IMR-90 (cell line): ENCODE measurements at regions not wholly inside any gene's neighbourhood (a gene's known extent, or its start where the extent isn't known, plus 50 kb on each side); places are given as distances from the start of the nearest gene placed in this dataset.

Experiments used
- ATAC-seq: fragments of 200-7000 bp; cut with Tn5 transposase; 2 replicates; pipeline ENCODE4 v1.9.1; 2020; ENCODE audit warnings: low read depth, mild to moderate bottlenecking, moderate library complexity
- BruUV-seq: library from RNA; stranded (reverse); fragments of 400-500 nt; replicated peaks from 2 replicates; lab custom pipeline; 2021; lab: Mats Ljungman, UMichigan
- CTCF ChIA-PET: fragments of 300-600 bp; formaldehyde crosslinking; extraction: SDS; loops from one replicate; lab custom pipeline; 2021; ENCODE audit warnings: antibody characterized with exemption; lab: Yijun Ruan, JAX
- POLR2A ChIA-PET: fragments of 300-600 bp; sonication (Branson Sonifier 250); formaldehyde crosslinking; loops from one replicate; lab custom pipeline; 2022; ENCODE audit warnings: antibody characterized with exemption; ENCODE audit not compliant: unreplicated experiment; lab: Charles Lee
- DNase-seq: peaks from one replicate; pipeline ENCODE4 v3.0.0; 2013
- H2AFZ ChIP-seq: replicated peaks from 2 replicates; pipeline ENCODE3; 2013; ENCODE audit warnings: low read length, mild to moderate bottlenecking; ENCODE audit not compliant: poor library complexity
- H2AK5ac ChIP-seq: 2 replicates; pipeline ENCODE4 v1.6.1; 2013; ENCODE audit warnings: low read depth, low read length, inconsistent platforms
- H2AK9ac ChIP-seq: replicated peaks from 2 replicates; pipeline ENCODE3; 2013; ENCODE audit warnings: mild to moderate bottlenecking, low read depth, low read length, moderate library complexity; ENCODE audit not compliant: poor library complexity
- H2BK120ac ChIP-seq: 2 replicates; pipeline ENCODE4 v1.6.1; 2013; ENCODE audit warnings: low read depth, low read length, inconsistent platforms
- H2BK15ac ChIP-seq: 3 replicates; pipeline ENCODE4 v1.6.1; 2013; ENCODE audit warnings: low read depth, low read length, inconsistent platforms
- H2BK20ac ChIP-seq: 2 replicates; pipeline ENCODE4 v1.6.1; 2013; ENCODE audit warnings: low read depth, mild to moderate bottlenecking, inconsistent platforms, low read length, moderate library complexity
- H2BK5ac ChIP-seq: 2 replicates; pipeline ENCODE4 v1.6.1; 2013; ENCODE audit warnings: mild to moderate bottlenecking, low read depth, low read length, inconsistent platforms; ENCODE audit not compliant: poor library complexity, severe bottlenecking
- H3K14ac ChIP-seq: replicated peaks from 2 replicates; pipeline ENCODE4 v1.6.1; 2013; ENCODE audit warnings: low read depth, low read length, inconsistent platforms
- H3K18ac ChIP-seq: 2 replicates; pipeline ENCODE4 v1.6.1; 2013; ENCODE audit warnings: low read depth, low read length, control low read depth
- H3K23ac ChIP-seq: 2 replicates; pipeline ENCODE4 v1.6.1; 2013; ENCODE audit warnings: low read depth, low read length, inconsistent platforms
- H3K27ac ChIP-seq: 2 replicates; pipeline ENCODE4 v1.5.1; 2013; ENCODE audit warnings: mild to moderate bottlenecking, control low read depth, low read length; ENCODE audit not compliant: insufficient read depth
- H3K27me3 ChIP-seq: 2 replicates; pipeline ENCODE4 v1.6.1; 2013; ENCODE audit warnings: low read length; ENCODE audit not compliant: control insufficient read depth, insufficient read depth
- H3K36me3 ChIP-seq: 2 replicates; pipeline ENCODE4 v1.6.1; 2013; ENCODE audit warnings: low read length, mixed read lengths; ENCODE audit not compliant: control insufficient read depth, insufficient read depth
- H3K4ac ChIP-seq: 2 replicates; pipeline ENCODE4 v1.6.1; 2013; ENCODE audit warnings: low read depth, low read length, inconsistent platforms
- H3K4me1 ChIP-seq: 2 replicates; pipeline ENCODE4 v1.6.1; 2013; ENCODE audit warnings: low read length, mixed read lengths; ENCODE audit not compliant: control insufficient read depth, insufficient read depth
- H3K4me2 ChIP-seq: 2 replicates; pipeline ENCODE4 v1.6.1; 2013; ENCODE audit warnings: low read depth, mild to moderate bottlenecking, control low read depth, low read length, moderate library complexity
- H3K4me3 ChIP-seq: 2 replicates; pipeline ENCODE4 v1.5.1; 2013; ENCODE audit warnings: low read depth, mild to moderate bottlenecking, control low read depth, low read length, moderate library complexity; ENCODE audit not compliant: insufficient read depth
- H3K56ac ChIP-seq: 2 replicates; pipeline ENCODE4 v1.6.1; 2013; ENCODE audit warnings: low read length, inconsistent platforms; ENCODE audit not compliant: insufficient read depth; ENCODE audit errors: extremely low read depth
- H3K79me1 ChIP-seq, 2 experiments: 2 replicates each; pipeline ENCODE4 v1.6.1; 2013; ENCODE audit warnings: low read length in 2 of 2, inconsistent platforms in 1 of 2, low read depth in 1 of 2
- H3K9ac ChIP-seq: 2 replicates; pipeline ENCODE4 v1.6.1; 2013; ENCODE audit warnings: low read depth, low read length, control low read depth
- H3K9me1 ChIP-seq: 2 replicates; pipeline ENCODE4 v1.6.1; 2013; ENCODE audit warnings: low read length, inconsistent platforms; ENCODE audit not compliant: insufficient read depth
- H3K9me3 ChIP-seq: 2 replicates; pipeline ENCODE4 v1.6.1; 2013; ENCODE audit warnings: low read length; ENCODE audit not compliant: control insufficient read depth, insufficient read depth
- H4K20me1 ChIP-seq: 2 replicates; pipeline ENCODE4 v1.6.1; 2013; ENCODE audit warnings: low read length, inconsistent platforms; ENCODE audit not compliant: insufficient read depth
- H4K5ac ChIP-seq: 2 replicates; pipeline ENCODE4 v1.6.1; 2013; ENCODE audit warnings: mild to moderate bottlenecking, low read depth, low read length, control low read depth
- H4K8ac ChIP-seq, 2 experiments: 2 replicates each; pipeline ENCODE4 v1.6.1; 2013; ENCODE audit warnings: low read depth in 2 of 2, low read length in 2 of 2, control low read depth in 1 of 2, inconsistent platforms in 1 of 2
- H4K91ac ChIP-seq: 2 replicates; pipeline ENCODE4 v1.6.1; 2013; ENCODE audit warnings: low read depth, low read length, inconsistent platforms; ENCODE audit not compliant: insufficient read depth
- BHLHE40 ChIP-seq: fragments of 150-350 bp; IDR thresholded peaks from 2 replicates; pipeline ENCODE4 v1.6.1; 2016; ENCODE audit warnings: mild to moderate bottlenecking, low read depth, low read length
- CEBPB ChIP-seq: IDR thresholded peaks from 2 replicates; pipeline ENCODE4 v1.6.1; 2012; ENCODE audit warnings: low read depth, low read length, improper control_type of control experiment
- MAFK ChIP-seq: IDR thresholded peaks from 2 replicates; pipeline ENCODE4 v1.6.1; 2012; ENCODE audit warnings: low read depth, low read length, improper control_type of control experiment
- MAZ ChIP-seq: IDR thresholded peaks from 2 replicates; pipeline ENCODE4 v1.6.1; 2012; ENCODE audit warnings: low read depth, mild to moderate bottlenecking, low read length, improper control_type of control experiment, moderate library complexity, borderline replicate concordance
- NFE2L2 ChIP-seq: fragments of 150-350 bp; IDR thresholded peaks from 2 replicates; pipeline ENCODE4 v1.6.1; 2016; ENCODE audit warnings: low read depth, mild to moderate bottlenecking, low read length
- POLR2A ChIP-seq: IDR thresholded peaks from 2 replicates; pipeline ENCODE4 v1.6.1; 2012; ENCODE audit warnings: mild to moderate bottlenecking, low read depth, low read length
- RAD21 ChIP-seq: IDR thresholded peaks from 2 replicates; pipeline ENCODE4 v1.6.1; 2012; ENCODE audit warnings: low read length, improper control_type of control experiment
- RCOR1 ChIP-seq: IDR thresholded peaks from 2 replicates; pipeline ENCODE4 v1.6.1; 2012; ENCODE audit warnings: mild to moderate bottlenecking, low read length, improper control_type of control experiment; ENCODE audit not compliant: insufficient replicate concordance
- RFX5 ChIP-seq: IDR thresholded peaks from 2 replicates; pipeline ENCODE4 v1.8.0; 2012; ENCODE audit warnings: low read depth, mild to moderate bottlenecking, low read length, moderate library complexity
- SMC3 ChIP-seq: fragments of 150-350 bp; IDR thresholded peaks from 2 replicates; pipeline ENCODE4 v1.6.1; 2016; ENCODE audit warnings: low read depth, mild to moderate bottlenecking, antibody characterized with exemption, low read length, moderate library complexity
- WGBS, 2 experiments: methylation state at CpG; one replicate each; pipeline versions ENCODE4 v1.1.5 to v1.1.7; 2013; ENCODE audit warnings: missing lambda C conversion rate in 2 of 2; ENCODE audit not compliant: insufficient read length in 1 of 2; ENCODE audit errors: extremely low coverage in 2 of 2; 5-methylcytosine and 5-hydroxymethylcytosine counted together
- dilution Hi-C: fragments of 300-500 bp; cut with HindIII; formaldehyde crosslinking; loops from one replicate; pipeline ENCODE4 v1.14.3; 2018; ENCODE audit warnings: low sequenced_read_pairs; ENCODE audit not compliant: unreplicated experiment
- in situ Hi-C: fragments of 300-500 bp; cut with MboI; formaldehyde crosslinking; loops from 3 replicates; pipeline ENCODE4 v1.14.3; 2019; ENCODE audit warnings: low sequenced_read_pairs, inconsistent platforms, mixed read lengths
- intact Hi-C: fragments of 100-400 bp; cut with micrococcal nuclease; formaldehyde crosslinking; loops from 2 replicates; pipeline ENCODE4 v1.10.0; 2022
- TF ChIP-seq, protein P1 (sequence below): fragments of 150-350 bp; IDR thresholded peaks from 2 replicates; pipeline ENCODE4 v1.6.1; 2016; ENCODE audit warnings: low read depth, mild to moderate bottlenecking, low read length, moderate library complexity, borderline replicate concordance
- TF ChIP-seq, protein P2 (sequence below): conservative IDR thresholded peaks from 2 replicates; pipeline ENCODE4 v1.5.1; 2012; ENCODE audit warnings: mild to moderate bottlenecking, low read depth, low read length, improper control_type of control experiment
- TF ChIP-seq, protein P3 (sequence below): fragments of 150-350 bp; IDR thresholded peaks from 2 replicates; pipeline ENCODE4 v1.6.1; 2017; ENCODE audit warnings: mild to moderate bottlenecking, antibody characterized with exemption, low read length, low read depth

DNA sequence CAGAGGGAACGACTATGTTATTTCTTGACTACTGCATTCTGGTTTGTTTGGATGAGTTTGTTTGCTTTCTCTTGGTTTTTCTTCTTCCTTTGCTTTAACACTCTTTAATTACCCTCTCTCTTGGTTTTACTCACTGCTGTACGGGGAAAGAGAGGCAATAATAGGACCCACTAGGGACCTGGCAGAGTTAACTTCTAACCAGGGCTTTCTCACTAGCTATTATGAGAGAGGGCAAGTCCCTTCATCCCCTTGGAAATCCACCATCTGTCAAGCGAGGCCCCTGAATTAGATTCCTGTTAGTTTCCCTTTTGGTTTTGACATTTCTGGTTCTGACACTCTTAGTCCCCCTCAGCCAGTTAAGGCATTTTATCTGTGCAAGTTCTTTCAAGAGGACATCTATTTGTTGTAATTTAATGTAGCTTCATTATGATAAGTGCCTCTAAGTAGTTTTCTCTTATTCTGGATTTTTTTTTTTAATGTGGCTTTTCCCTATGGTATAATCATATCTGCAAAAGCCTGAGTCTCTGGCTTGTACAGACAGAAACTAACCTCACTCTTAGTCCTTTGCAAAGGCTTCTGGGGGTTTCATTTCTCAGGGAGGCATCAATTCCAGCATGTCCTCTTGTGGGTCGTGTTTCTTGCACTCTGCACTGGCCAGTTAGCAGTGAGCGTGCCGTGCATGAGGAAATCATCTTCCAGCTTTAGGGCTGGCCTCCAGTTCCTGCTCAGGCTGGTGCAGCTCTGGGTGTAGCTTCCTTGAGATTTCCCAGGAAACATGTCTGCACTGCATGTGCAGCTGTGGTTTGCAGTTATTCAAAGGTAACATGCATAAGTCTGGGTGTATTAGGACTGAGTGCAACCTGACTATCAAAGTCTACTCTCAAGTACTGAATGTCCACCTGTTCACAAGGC is 221.3 kb downstream of the STIM2 start (continued):
- no peak for TF ChIP-seq SMC3

DNA sequence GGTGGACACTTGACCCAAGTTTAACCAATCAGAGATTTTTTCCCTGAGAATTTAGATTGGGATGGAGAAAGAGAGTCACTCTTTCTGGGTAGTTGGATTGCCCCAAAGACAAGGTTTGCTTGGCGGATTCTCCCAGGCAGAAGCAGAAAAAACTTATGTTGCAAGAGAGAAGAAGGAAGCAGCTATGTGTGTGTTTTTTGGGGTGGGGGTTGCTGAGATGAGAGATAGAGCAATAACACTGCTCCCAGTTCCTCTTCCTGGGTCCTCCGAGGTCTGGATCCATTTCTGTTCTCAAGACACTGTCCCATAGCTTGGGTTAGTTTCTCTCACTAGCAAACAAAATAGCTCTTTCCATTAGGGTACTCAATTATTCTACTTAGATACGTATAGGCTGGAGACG is 222.1 kb downstream of the STIM2 start:
- in situ Hi-C loops: no loop called here
- dilution Hi-C loops: no loop called here
- no peak overlapping the region for H3K27ac ChIP-seq
- H3K23ac ChIP-seq: no peak overlapping the region
- H3K4me2 ChIP-seq: no peak overlapping the region
- H3K79me1 ChIP-seq: no peaks in the 10 kb centered on the region
- no peak overlapping the region for H4K91ac ChIP-seq
- no peak overlapping the region for H4K8ac ChIP-seq
- CTCF ChIA-PET: no interaction called here
- H3K4ac ChIP-seq: no peak overlapping the region
- no peak overlapping the region for H4K5ac ChIP-seq
- H2AK9ac ChIP-seq: no peak overlapping the region
- H2BK15ac ChIP-seq: no peak overlapping the region
- ATAC-seq (no peak), DNase-seq (no peak)
- H3K9me3 ChIP-seq: no peaks in the 10 kb centered on the region
- POLR2A ChIA-PET: no interaction called here
- H2BK5ac ChIP-seq: no peak overlapping the region
- no peak overlapping the region for H3K4me3 ChIP-seq
- H3K36me3 ChIP-seq: no peaks in the 10 kb centered on the region
- H3K56ac ChIP-seq: no peak overlapping the region
- H2BK120ac ChIP-seq: no peak overlapping the region
- H3K4me1 ChIP-seq: no peaks in the 10 kb centered on the region
- no TSS peak for BruUV-seq
- H3K18ac ChIP-seq: no peak overlapping the region
- no peak overlapping the region for H2AK5ac ChIP-seq
- 100% methylated on average over 1 of the region's 4 CpGs; no CpG with 5 or more reads in 1 of the 2 experiments for WGBS, 2 experiments
- H4K20me1 ChIP-seq: no peaks in the 10 kb centered on the region
- H3K14ac ChIP-seq: no peak overlapping the region
- no peak overlapping the region for H2AFZ ChIP-seq
- peaks cover 15% of the 10 kb centered on the region for H3K27me3 ChIP-seq
- H3K9me1 ChIP-seq: no peaks in the 10 kb centered on the region
- no peak overlapping the region for H3K9ac ChIP-seq
- intact Hi-C loops: no loop called here
- H2BK20ac ChIP-seq: no peak overlapping the region
- TF ChIP-seq RAD21 (no peak), MAFK (no peak), RFX5 (no peak), CEBPB (no peak), POLR2A (no peak), RCOR1 (no peak), MAZ (no peak), NFE2L2 (no peak), BHLHE40 (no peak)
- TF ChIP-seq, protein P1, sequence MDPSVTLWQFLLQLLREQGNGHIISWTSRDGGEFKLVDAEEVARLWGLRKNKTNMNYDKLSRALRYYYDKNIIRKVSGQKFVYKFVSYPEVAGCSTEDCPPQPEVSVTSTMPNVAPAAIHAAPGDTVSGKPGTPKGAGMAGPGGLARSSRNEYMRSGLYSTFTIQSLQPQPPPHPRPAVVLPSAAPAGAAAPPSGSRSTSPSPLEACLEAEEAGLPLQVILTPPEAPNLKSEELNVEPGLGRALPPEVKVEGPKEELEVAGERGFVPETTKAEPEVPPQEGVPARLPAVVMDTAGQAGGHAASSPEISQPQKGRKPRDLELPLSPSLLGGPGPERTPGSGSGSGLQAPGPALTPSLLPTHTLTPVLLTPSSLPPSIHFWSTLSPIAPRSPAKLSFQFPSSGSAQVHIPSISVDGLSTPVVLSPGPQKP: no peak
- TF ChIP-seq, protein P2, sequence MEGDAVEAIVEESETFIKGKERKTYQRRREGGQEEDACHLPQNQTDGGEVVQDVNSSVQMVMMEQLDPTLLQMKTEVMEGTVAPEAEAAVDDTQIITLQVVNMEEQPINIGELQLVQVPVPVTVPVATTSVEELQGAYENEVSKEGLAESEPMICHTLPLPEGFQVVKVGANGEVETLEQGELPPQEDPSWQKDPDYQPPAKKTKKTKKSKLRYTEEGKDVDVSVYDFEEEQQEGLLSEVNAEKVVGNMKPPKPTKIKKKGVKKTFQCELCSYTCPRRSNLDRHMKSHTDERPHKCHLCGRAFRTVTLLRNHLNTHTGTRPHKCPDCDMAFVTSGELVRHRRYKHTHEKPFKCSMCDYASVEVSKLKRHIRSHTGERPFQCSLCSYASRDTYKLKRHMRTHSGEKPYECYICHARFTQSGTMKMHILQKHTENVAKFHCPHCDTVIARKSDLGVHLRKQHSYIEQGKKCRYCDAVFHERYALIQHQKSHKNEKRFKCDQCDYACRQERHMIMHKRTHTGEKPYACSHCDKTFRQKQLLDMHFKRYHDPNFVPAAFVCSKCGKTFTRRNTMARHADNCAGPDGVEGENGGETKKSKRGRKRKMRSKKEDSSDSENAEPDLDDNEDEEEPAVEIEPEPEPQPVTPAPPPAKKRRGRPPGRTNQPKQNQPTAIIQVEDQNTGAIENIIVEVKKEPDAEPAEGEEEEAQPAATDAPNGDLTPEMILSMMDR: no peak
- TF ChIP-seq, protein P3, sequence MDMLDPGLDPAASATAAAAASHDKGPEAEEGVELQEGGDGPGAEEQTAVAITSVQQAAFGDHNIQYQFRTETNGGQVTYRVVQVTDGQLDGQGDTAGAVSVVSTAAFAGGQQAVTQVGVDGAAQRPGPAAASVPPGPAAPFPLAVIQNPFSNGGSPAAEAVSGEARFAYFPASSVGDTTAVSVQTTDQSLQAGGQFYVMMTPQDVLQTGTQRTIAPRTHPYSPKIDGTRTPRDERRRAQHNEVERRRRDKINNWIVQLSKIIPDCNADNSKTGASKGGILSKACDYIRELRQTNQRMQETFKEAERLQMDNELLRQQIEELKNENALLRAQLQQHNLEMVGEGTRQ: no peak
